IMR-90 (cell line): ENCODE measurements at regions not wholly inside any gene's neighbourhood (a gene's known extent, or its start where the extent isn't known, plus 50 kb on each side); places are given as distances from the start of the nearest gene placed in this dataset.

Experiments
- ATAC-seq: fragments of 200-7000 bp; cut with Tn5 transposase; 2 replicates; pipeline ENCODE4 v1.9.1; 2020; ENCODE audit warnings: low read depth, mild to moderate bottlenecking, moderate library complexity
- BruUV-seq: library from RNA; stranded (reverse); fragments of 400-500 nt; replicated peaks from 2 replicates; lab custom pipeline; 2021; lab: Mats Ljungman, UMichigan
- CTCF ChIA-PET: fragments of 300-600 bp; formaldehyde crosslinking; extraction: SDS; loops from one replicate; lab custom pipeline; 2021; ENCODE audit warnings: antibody characterized with exemption; lab: Yijun Ruan, JAX
- POLR2A ChIA-PET: fragments of 300-600 bp; sonication (Branson Sonifier 250); formaldehyde crosslinking; loops from one replicate; lab custom pipeline; 2022; ENCODE audit warnings: antibody characterized with exemption; ENCODE audit not compliant: unreplicated experiment; lab: Charles Lee
- DNase-seq: peaks from one replicate; pipeline ENCODE4 v3.0.0; 2013
- H2AFZ ChIP-seq: replicated peaks from 2 replicates; pipeline ENCODE3; 2013; ENCODE audit warnings: low read length, mild to moderate bottlenecking; ENCODE audit not compliant: poor library complexity
- H2AK5ac ChIP-seq: 2 replicates; pipeline ENCODE4 v1.6.1; 2013; ENCODE audit warnings: low read depth, low read length, inconsistent platforms
- H2AK9ac ChIP-seq: replicated peaks from 2 replicates; pipeline ENCODE3; 2013; ENCODE audit warnings: mild to moderate bottlenecking, low read depth, low read length, moderate library complexity; ENCODE audit not compliant: poor library complexity
- H2BK120ac ChIP-seq: 2 replicates; pipeline ENCODE4 v1.6.1; 2013; ENCODE audit warnings: low read depth, low read length, inconsistent platforms
- H2BK15ac ChIP-seq: 3 replicates; pipeline ENCODE4 v1.6.1; 2013; ENCODE audit warnings: low read depth, low read length, inconsistent platforms
- H2BK20ac ChIP-seq: 2 replicates; pipeline ENCODE4 v1.6.1; 2013; ENCODE audit warnings: low read depth, mild to moderate bottlenecking, inconsistent platforms, low read length, moderate library complexity
- H2BK5ac ChIP-seq: 2 replicates; pipeline ENCODE4 v1.6.1; 2013; ENCODE audit warnings: mild to moderate bottlenecking, low read depth, low read length, inconsistent platforms; ENCODE audit not compliant: poor library complexity, severe bottlenecking
- H3K14ac ChIP-seq: replicated peaks from 2 replicates; pipeline ENCODE4 v1.6.1; 2013; ENCODE audit warnings: low read depth, low read length, inconsistent platforms
- H3K18ac ChIP-seq: 2 replicates; pipeline ENCODE4 v1.6.1; 2013; ENCODE audit warnings: low read depth, low read length, control low read depth
- H3K23ac ChIP-seq: 2 replicates; pipeline ENCODE4 v1.6.1; 2013; ENCODE audit warnings: low read depth, low read length, inconsistent platforms
- H3K27ac ChIP-seq: 2 replicates; pipeline ENCODE4 v1.5.1; 2013; ENCODE audit warnings: mild to moderate bottlenecking, control low read depth, low read length; ENCODE audit not compliant: insufficient read depth
- H3K27me3 ChIP-seq: 2 replicates; pipeline ENCODE4 v1.6.1; 2013; ENCODE audit warnings: low read length; ENCODE audit not compliant: control insufficient read depth, insufficient read depth
- H3K36me3 ChIP-seq: 2 replicates; pipeline ENCODE4 v1.6.1; 2013; ENCODE audit warnings: low read length, mixed read lengths; ENCODE audit not compliant: control insufficient read depth, insufficient read depth
- H3K4ac ChIP-seq: 2 replicates; pipeline ENCODE4 v1.6.1; 2013; ENCODE audit warnings: low read depth, low read length, inconsistent platforms
- H3K4me1 ChIP-seq: 2 replicates; pipeline ENCODE4 v1.6.1; 2013; ENCODE audit warnings: low read length, mixed read lengths; ENCODE audit not compliant: control insufficient read depth, insufficient read depth
- H3K4me2 ChIP-seq: 2 replicates; pipeline ENCODE4 v1.6.1; 2013; ENCODE audit warnings: low read depth, mild to moderate bottlenecking, control low read depth, low read length, moderate library complexity
- H3K4me3 ChIP-seq: 2 replicates; pipeline ENCODE4 v1.5.1; 2013; ENCODE audit warnings: low read depth, mild to moderate bottlenecking, control low read depth, low read length, moderate library complexity; ENCODE audit not compliant: insufficient read depth
- H3K56ac ChIP-seq: 2 replicates; pipeline ENCODE4 v1.6.1; 2013; ENCODE audit warnings: low read length, inconsistent platforms; ENCODE audit not compliant: insufficient read depth; ENCODE audit errors: extremely low read depth
- H3K79me1 ChIP-seq, 2 experiments: 2 replicates each; pipeline ENCODE4 v1.6.1; 2013; ENCODE audit warnings: low read length in 2 of 2, inconsistent platforms in 1 of 2, low read depth in 1 of 2
- H3K9ac ChIP-seq: 2 replicates; pipeline ENCODE4 v1.6.1; 2013; ENCODE audit warnings: low read depth, low read length, control low read depth
- H3K9me1 ChIP-seq: 2 replicates; pipeline ENCODE4 v1.6.1; 2013; ENCODE audit warnings: low read length, inconsistent platforms; ENCODE audit not compliant: insufficient read depth
- H3K9me3 ChIP-seq: 2 replicates; pipeline ENCODE4 v1.6.1; 2013; ENCODE audit warnings: low read length; ENCODE audit not compliant: control insufficient read depth, insufficient read depth
- H4K20me1 ChIP-seq: 2 replicates; pipeline ENCODE4 v1.6.1; 2013; ENCODE audit warnings: low read length, inconsistent platforms; ENCODE audit not compliant: insufficient read depth
- H4K5ac ChIP-seq: 2 replicates; pipeline ENCODE4 v1.6.1; 2013; ENCODE audit warnings: mild to moderate bottlenecking, low read depth, low read length, control low read depth
- H4K8ac ChIP-seq, 2 experiments: 2 replicates each; pipeline ENCODE4 v1.6.1; 2013; ENCODE audit warnings: low read depth in 2 of 2, low read length in 2 of 2, control low read depth in 1 of 2, inconsistent platforms in 1 of 2
- H4K91ac ChIP-seq: 2 replicates; pipeline ENCODE4 v1.6.1; 2013; ENCODE audit warnings: low read depth, low read length, inconsistent platforms; ENCODE audit not compliant: insufficient read depth
- CEBPB ChIP-seq: IDR thresholded peaks from 2 replicates; pipeline ENCODE4 v1.6.1; 2012; ENCODE audit warnings: low read depth, low read length, improper control_type of control experiment
- CTCF ChIP-seq: conservative IDR thresholded peaks from 2 replicates; pipeline ENCODE4 v1.5.1; 2012; ENCODE audit warnings: mild to moderate bottlenecking, low read depth, low read length, improper control_type of control experiment
- ELK1 ChIP-seq: fragments of 150-350 bp; IDR thresholded peaks from 2 replicates; pipeline ENCODE4 v1.6.1; 2016; ENCODE audit warnings: low read depth, mild to moderate bottlenecking, low read length, moderate library complexity, borderline replicate concordance
- MAFK ChIP-seq: IDR thresholded peaks from 2 replicates; pipeline ENCODE4 v1.6.1; 2012; ENCODE audit warnings: low read depth, low read length, improper control_type of control experiment
- MXI1 ChIP-seq: IDR thresholded peaks from 2 replicates; pipeline ENCODE4 v1.6.1; 2012; ENCODE audit warnings: low read depth, mild to moderate bottlenecking, low read length, moderate library complexity, borderline replicate concordance
- NFE2L2 ChIP-seq: fragments of 150-350 bp; IDR thresholded peaks from 2 replicates; pipeline ENCODE4 v1.6.1; 2016; ENCODE audit warnings: low read depth, mild to moderate bottlenecking, low read length
- POLR2A ChIP-seq: IDR thresholded peaks from 2 replicates; pipeline ENCODE4 v1.6.1; 2012; ENCODE audit warnings: mild to moderate bottlenecking, low read depth, low read length
- RAD21 ChIP-seq: IDR thresholded peaks from 2 replicates; pipeline ENCODE4 v1.6.1; 2012; ENCODE audit warnings: low read length, improper control_type of control experiment
- RCOR1 ChIP-seq: IDR thresholded peaks from 2 replicates; pipeline ENCODE4 v1.6.1; 2012; ENCODE audit warnings: mild to moderate bottlenecking, low read length, improper control_type of control experiment; ENCODE audit not compliant: insufficient replicate concordance
- RFX5 ChIP-seq: IDR thresholded peaks from 2 replicates; pipeline ENCODE4 v1.8.0; 2012; ENCODE audit warnings: low read depth, mild to moderate bottlenecking, low read length, moderate library complexity
- USF2 ChIP-seq: fragments of 150-350 bp; IDR thresholded peaks from 2 replicates; pipeline ENCODE4 v1.6.1; 2017; ENCODE audit warnings: mild to moderate bottlenecking, antibody characterized with exemption, low read length, low read depth
- WGBS, 2 experiments: methylation state at CpG; one replicate each; pipeline versions ENCODE4 v1.1.5 to v1.1.7; 2013; ENCODE audit warnings: missing lambda C conversion rate in 2 of 2; ENCODE audit not compliant: insufficient read length in 1 of 2; ENCODE audit errors: extremely low coverage in 2 of 2; 5-methylcytosine and 5-hydroxymethylcytosine counted together
- dilution Hi-C: fragments of 300-500 bp; cut with HindIII; formaldehyde crosslinking; loops from one replicate; pipeline ENCODE4 v1.14.3; 2018; ENCODE audit warnings: low sequenced_read_pairs; ENCODE audit not compliant: unreplicated experiment
- in situ Hi-C: fragments of 300-500 bp; cut with MboI; formaldehyde crosslinking; loops from 3 replicates; pipeline ENCODE4 v1.14.3; 2019; ENCODE audit warnings: low sequenced_read_pairs, inconsistent platforms, mixed read lengths
- intact Hi-C: fragments of 100-400 bp; cut with micrococcal nuclease; formaldehyde crosslinking; loops from 2 replicates; pipeline ENCODE4 v1.10.0; 2022

- Histone ChIP-seq H2BK5ac (peak overlapping the region; percentile 93), H3K4ac (peak overlapping the region; percentile 70; the same call in 1 of the 2 replicates), H2AFZ (no peak overlapping the region), H3K18ac (peak overlapping the region; percentile 90; the same call in 1 of the 2 replicates), H3K27me3 (no peaks in the 10 kb centered on the region), H3K23ac (no peak overlapping the region), H3K9me1 (no peaks in the 10 kb centered on the region), H2BK15ac (peak overlapping the region; percentile 73), H3K27ac (peak overlapping the region; percentile 3; the same call in 1 of the 2 replicates), H4K5ac (peak overlapping the region; percentile 38; the same call in 1 of the 2 replicates), H3K4me3 (no peak overlapping the region), H3K56ac (peak overlapping the region; percentile 60; the same call in 1 of the 2 replicates), H3K36me3 (no peaks in the 10 kb centered on the region), H2BK20ac (peak overlapping the region; percentile 85), H4K20me1 (no peaks in the 10 kb centered on the region), H2BK120ac (peak overlapping the region; percentile 93), H4K91ac (peak overlapping the region; percentile 83), H2AK9ac (no peak overlapping the region), H2AK5ac (peak overlapping the region; percentile 59), H3K79me1 (no peaks in the 10 kb centered on the region), H4K8ac (peak overlapping the region; percentile 61 to 86), H3K4me2 (no peak overlapping the region), H3K4me1 (peaks cover 8% of the 10 kb centered on the region), H3K14ac (peak overlapping the region; percentile 4; the same call in 1 of the 2 replicates), H3K9me3 (no peaks in the 10 kb centered on the region), H3K9ac (no peak overlapping the region)
- ChIA-PET CTCF (no interaction called here), POLR2A (no interaction called here)
- ATAC-seq = no peak
- no peak for DNase-seq
- BruUV-seq = no TSS peak
- dilution Hi-C loops (no loop called here), in situ Hi-C loops (no loop called here), intact Hi-C loops (loop anchor here (5.0 kb wide), 1 partner anchor 83 kb away; no protein-coding TSS in a partner anchor)
- TF ChIP-seq CEBPB (no peak), ELK1 (no peak), RCOR1 (no peak), CTCF (no peak), POLR2A (no peak), RAD21 (no peak), RFX5 (no peak), NFE2L2 (no peak), MAFK (no peak), MXI1 (no peak), USF2 (no peak)
- WGBS, 2 experiments = no CpG with 5 or more reads among the region's 2 CpGs
Measured at GRCh38 chr7:81604808-81605174, 165.1 kb downstream of the HGF start.
